Left lobe of liver (tissue), 2 donors: ENCODE measurements at regions not wholly inside any gene's neighbourhood (a gene's known extent, or its start where the extent isn't known, plus 50 kb on each side); places are given as distances from the start of the nearest gene placed in this dataset.
"Not testable (repeated sequence)": the region's sequence is repeated elsewhere in the genome, so short reads cannot be mapped to it uniquely, and the experiment has no call there.

Source experiments
- ATAC-seq: fragments of 200-7000 bp; cut with Tn5 transposase; one replicate; pipeline ENCODE4 v1.9.1; 2020; ENCODE audit warnings: mild to moderate bottlenecking, moderate library complexity
- DNase-seq: peaks from one replicate; pipeline ENCODE4 v3.0.0-alpha.2; 2020; ENCODE audit warnings: low spot score
- donor health status: DM: no; HTN: no; CAD: no; lungs with moderate emphysema.
- donor health status: DM: no; HTN: yes; CAD: no.

DNA sequence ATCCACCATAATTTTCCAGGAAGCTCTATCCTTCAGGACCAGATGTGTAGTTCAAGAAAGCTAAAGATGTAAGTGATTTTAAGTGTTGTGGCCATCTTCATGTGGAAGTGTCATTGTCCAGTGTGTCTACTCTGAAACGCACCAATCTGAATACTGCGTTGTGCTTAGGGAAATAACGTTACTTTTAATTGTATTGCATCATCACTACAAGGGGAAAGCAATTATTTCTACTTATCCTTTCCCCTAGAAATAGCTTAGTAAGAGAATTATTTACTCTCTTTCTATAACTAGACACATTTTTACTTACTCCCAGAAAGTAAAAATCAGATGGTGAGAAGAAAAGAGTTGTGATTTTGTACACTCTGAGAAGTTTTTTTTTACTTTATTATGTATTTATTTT lies 102.4 kb upstream of the DLGAP1 start:
- ATAC-seq (no peak), DNase-seq (no peak)

DNA sequence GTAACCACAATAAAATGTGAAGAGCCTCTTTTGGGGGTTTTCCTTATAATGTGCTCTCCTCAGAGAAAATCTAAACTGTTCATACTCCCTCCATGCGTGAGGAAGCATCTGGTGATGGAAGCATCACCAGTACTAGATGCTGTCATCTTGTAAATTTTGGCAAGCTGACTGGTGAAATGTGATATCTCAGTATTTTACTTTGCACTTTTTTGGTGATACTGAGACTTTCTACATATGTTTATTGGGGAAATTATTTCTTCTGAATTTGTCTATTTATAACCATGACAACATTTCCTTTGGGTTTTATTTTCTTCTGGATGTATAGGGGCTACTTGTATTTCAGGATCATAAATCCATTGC lies 95.9 kb upstream of the DLGAP1 start:
- DNase-seq (no peak), ATAC-seq (no peak)

DNA sequence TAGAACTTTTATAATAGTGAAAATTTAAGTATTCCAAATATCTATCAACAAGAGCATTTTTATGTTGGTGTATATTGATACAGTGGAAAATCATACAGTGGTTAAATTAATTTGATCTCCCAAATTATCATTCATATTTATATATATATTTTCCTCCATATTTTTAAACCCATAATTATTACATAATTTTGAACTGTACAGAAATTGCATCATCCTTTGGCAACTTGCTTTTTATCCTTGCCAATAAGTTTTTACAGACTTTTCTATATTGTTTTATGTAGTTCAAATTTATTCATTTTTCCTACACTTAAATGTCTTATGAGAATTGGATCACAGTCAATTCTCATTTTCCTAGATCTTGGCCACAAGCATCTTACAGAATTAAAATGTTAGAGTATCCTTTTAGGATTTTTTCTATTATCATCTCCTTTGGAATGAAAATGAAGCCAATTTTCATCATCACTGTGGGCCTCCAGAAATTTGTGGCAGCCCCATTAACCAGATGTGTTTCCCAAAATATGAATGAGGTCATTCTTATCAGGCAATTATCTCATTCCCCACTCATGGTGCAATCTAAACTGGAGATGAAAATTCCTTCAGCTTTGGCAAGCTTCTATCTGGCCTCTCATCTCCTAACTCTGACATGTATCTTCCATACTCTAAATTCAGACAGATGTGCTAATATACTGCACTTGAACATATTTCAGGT lies 94.2 kb upstream of the DLGAP1 start:
- DNase-seq, result no peak
- no peak for ATAC-seq

DNA sequence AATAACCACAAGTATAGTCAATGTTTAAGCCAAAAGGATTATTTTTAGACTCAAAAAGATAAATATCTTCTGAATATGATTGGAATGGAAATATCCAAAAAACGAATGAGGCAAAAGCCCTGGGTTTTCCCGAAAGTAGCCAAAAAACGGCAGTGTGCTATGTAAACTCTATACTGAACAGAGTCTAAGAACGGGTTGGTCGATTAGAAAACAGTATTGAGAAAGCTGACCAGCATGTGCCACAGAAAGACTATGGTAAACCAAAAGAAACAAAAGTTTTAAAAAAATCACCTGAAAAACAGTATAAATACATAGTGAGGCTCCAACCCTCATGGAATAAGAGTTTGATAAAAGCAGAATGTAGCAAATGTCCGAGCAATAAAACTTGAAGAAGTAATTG lies 92.0 kb upstream of the DLGAP1 start:
- DNase-seq (no peak), ATAC-seq (no peak)

DNA sequence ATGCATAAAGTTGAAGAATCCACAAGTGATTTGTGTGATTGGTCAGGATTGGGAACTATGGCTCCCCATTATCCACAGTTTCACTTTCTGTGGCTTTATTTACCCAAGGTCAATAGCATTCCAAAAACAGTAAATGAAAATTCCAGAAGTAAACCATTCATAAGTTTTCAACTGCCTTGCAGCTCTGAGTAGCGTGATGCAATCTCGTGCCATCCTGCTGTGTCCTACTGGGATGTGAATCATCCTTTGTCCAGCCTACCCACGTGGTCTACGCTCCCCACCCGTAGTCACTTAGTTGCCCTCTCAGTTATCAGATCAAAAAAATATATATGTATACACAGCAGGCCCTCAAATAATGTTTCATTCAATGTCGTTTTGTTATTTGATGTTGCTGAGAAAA lies 89.0 kb upstream of the DLGAP1 start:
- DNase-seq (no peak), ATAC-seq (no peak)

DNA sequence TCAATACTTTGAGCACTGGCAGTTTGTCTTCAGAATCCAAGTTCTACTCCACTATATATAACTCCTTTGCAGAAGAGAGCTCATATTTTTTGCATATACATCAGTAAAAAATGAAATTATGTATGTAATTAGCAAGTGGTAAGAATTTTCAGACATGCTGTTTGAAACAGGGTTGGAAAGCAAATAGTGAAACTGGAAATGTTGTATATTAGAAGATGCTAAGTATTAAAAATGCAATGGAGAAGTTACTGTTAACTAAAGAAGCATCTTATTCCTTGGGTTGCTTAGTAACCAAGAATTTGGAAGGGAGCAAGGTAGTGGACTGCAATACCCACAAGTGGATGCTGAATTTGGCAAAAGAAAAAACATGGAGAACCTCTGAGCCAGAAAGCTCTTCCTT lies 88.6 kb upstream of the DLGAP1 start:
- DNase-seq (no peak), ATAC-seq (no peak)

DNA sequence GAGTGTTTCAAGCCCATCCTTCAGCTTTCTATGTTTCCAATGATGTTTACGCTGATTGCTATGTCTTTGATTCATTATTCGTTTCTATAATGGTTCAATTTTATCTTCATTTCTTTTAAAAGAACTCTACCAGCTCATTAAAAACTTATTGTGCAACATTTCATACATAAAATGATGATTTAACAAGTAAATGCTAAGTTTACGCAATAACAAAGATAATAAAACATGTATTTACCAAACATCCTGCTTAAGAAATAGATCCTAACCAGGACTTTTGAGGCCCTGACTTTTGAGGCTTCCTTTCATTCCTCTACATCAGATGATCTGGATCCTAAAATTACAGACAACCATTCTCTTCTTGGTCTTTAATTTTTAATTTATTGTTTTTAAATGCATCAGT lies 86.5 kb upstream of the DLGAP1 start:
- no peak for DNase-seq
- ATAC-seq, result no peak

DNA sequence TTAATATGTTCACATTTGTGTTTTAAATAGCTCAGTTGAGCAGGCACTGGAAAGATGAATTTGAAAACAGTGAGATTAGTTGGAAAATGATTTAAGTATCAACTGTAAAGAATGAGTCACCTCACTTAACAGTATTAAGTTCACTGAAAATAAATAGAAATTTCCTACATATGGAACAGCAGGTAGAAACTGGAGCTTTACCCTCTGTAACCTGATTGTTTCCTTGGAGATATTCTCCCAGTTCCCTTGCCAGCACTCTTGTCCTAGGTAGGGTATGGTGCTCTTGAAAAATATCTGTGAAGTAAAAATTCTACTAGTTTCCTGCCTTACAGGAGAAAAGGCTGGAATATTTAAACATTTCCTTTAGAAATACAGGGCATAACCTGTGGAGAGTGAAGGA lies 81.3 kb upstream of the DLGAP1 start:
- DNase-seq (no peak), ATAC-seq (no peak)

DNA sequence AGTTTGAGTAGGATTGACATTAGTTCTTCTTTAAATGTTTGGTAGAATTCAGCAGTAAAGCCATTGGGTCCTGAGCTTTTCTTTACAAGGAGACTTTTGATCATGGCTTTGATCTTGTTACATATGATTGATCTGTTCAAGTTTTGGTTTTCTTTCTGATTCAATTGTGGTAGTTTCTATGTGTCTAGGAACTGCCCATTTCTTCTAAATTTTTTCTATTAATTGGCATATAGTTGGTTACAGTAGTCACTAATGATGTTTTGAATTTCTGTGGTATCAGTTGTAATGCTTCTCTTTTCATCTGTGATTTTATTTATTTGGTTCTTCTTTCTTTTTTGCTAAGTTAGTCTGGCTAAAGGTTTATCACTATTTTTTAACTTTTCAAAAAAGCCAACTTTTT lies 73.3 kb upstream of the DLGAP1 start:
- DNase-seq (no peak), ATAC-seq (no peak)

DNA sequence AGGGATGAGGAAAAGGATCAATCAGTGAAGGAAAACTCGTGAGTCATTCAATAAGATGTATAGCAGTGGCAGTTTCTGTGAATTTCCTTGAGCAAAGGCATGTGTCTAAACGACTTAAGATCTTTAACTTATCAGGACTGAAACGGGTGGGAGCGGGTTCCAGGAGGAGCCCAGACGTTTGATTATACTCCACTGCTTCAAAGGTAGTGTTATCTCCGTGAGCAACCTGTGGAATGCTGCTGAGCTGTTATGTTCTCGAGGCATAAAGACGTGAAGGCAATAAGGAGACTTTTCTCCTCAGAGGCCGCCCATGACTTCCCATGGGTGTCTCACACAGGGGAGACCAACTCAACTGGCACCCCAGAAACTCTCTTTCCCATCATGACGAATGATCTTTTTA lies 72.7 kb upstream of the DLGAP1 start:
- ATAC-seq, DNase-seq: not testable (repeated sequence)

DNA sequence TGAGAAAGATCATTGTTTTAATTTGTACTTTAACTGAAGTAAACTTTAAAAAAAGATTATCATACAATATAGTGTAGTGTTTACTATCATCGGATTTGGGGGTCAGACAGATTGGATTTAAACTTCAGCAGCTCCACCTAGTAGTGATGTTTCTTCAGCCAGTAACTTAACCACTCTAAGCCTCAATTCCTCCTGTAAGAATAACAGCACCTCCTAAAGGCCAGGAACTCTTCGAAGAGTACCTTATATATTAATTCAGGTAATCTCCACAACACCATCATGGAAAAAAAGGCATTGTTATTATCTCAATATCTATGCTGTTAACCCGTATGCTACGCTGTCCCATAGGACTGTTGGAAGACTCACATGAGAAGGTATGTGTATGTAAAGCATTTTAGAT lies 69.0 kb upstream of the DLGAP1 start:
- DNase-seq, result no peak
- ATAC-seq, result no peak

DNA sequence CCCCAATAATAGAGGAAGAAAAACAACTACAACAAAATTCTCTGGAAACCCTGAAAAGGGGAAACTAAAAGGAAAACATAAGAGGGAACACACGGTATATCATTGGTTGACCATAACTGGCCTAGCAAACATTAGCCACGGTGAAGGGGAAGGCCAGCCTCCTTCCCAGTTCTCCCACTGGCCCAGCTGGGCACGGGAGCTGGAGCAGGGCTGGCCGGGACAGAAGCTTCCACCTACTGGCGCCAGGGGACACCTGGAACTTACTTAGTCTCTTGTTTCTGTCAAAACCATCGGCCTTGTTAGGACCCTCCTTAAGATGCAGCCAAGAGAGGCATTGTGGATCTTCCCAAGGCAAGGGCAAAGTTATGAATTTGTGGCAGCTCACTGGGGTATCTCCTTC lies 56.1 kb upstream of the DLGAP1 start:
- DNase-seq (no peak), ATAC-seq (no peak)

DNA sequence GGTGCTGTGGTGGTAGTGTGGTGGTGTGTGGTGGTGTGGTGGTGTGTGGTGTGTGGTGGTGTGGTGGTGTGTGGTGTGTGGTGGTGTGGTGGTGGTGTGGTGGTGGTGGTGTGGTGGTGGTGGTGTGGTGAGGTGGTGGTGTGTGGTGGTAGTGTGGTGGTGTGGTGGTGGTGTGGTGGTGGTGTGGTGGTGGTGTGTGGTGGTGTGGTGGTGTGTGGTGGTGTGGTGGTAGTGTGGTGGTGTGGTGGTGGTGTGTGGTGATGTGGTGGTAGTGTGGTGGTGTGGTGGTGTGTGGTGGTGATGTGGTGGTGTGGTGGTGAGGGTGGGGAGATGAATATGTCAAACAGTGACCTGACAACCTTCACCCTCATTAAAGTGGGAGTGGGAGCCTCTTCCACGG lies 55.6 kb upstream of the DLGAP1 start:
- no peak for DNase-seq
- peak; percentile 61 for ATAC-seq

DNA sequence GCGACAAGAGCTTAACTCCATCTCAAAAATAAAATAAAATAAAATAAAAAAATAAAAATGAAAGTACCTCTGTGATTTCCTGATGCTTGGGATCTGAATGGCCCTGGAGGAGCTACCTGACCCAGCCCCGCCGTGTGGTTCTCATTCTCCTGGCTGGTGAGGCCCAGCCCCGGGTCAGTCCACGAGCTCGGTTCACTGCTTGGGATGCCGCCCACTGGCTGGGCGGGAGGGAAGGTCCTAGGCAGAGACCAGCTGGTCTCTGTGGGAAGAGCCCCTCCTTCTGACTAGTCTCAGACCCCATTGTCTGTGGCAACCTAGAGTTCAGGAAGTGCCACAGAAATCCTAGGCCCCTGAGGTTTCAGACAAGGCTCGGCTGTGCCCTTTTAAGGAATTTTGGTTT lies 55.1 kb upstream of the DLGAP1 start:
- DNase-seq (no peak), ATAC-seq (no peak)
